Muscle of leg (tissue), 3 donors: ENCODE measurements at regions not wholly inside any gene's neighbourhood (a gene's known extent, or its start where the extent isn't known, plus 50 kb on each side); places are given as distances from the start of the nearest gene placed in this dataset.

ENCODE experiments used
- DNase-seq: peaks from one replicate; pipeline ENCODE4 v3.0.0; 2013
- H3K27ac ChIP-seq: one replicate; pipeline ENCODE4 v1.5.1; 2013; ENCODE audit warnings: mild to moderate bottlenecking, low read length, control low read depth
- H3K27me3 ChIP-seq: one replicate; pipeline ENCODE4 v1.6.1; 2013; ENCODE audit warnings: low read length; ENCODE audit not compliant: control insufficient read depth, insufficient read depth
- H3K36me3 ChIP-seq: one replicate; pipeline ENCODE4 v1.6.1; 2013; ENCODE audit warnings: low read length; ENCODE audit not compliant: control insufficient read depth, insufficient read depth
- H3K4me1 ChIP-seq: one replicate; pipeline ENCODE4 v1.6.1; 2013; ENCODE audit warnings: low read length; ENCODE audit not compliant: control insufficient read depth, insufficient read depth
- H3K4me3 ChIP-seq: one replicate; pipeline ENCODE4 v1.5.1; 2013; ENCODE audit warnings: low read length, control low read depth
- H3K9me3 ChIP-seq: replicated peaks from 2 replicates; pipeline ENCODE4 v1.6.1; 2013; ENCODE audit warnings: low read depth, low read length; ENCODE audit not compliant: control insufficient read depth
- WGBS: methylation state at CpG from one replicate; pipeline ENCODE4 v1.1.5; 2013; ENCODE audit warnings: missing lambda C conversion rate; ENCODE audit not compliant: insufficient coverage; 5-methylcytosine and 5-hydroxymethylcytosine counted together

GRCh38 chr2:35356332-35356731 is 999.2 kb upstream of the CRIM1 start:
- Histone ChIP-seq H3K9me3 (peaks cover 9% of the 10 kb centered on the region), H3K27me3 (no peaks in the 10 kb centered on the region), H3K27ac (no peak overlapping the region), H3K36me3 (no peaks in the 10 kb centered on the region), H3K4me3 (no peak overlapping the region), H3K4me1 (no peaks in the 10 kb centered on the region)
- DNase-seq: no peak
- WGBS: 66% methylated on average over 3 of the region's 4 CpGs

DNA sequence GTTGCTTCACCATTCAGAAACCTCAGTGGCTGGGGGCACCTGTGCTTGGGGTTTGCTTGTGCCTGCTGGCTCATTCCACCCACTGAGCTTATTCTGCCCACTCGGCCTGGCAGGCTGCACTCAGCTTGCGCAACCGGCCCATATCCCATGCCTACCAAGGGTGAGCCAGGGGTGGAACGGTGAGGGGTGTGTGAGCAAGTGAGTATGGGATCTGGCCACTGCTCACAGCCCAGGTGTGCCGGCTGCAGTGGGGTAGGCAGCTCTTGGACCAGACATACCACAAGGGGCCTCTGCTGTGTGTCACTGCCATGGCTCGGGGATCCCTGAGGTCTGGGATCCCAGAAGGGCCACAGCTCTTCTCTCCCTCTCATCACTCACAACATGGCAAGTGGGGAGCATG is 1000.5 kb upstream of the CRIM1 start:
- H3K27me3 ChIP-seq: no peaks in the 10 kb centered on the region
- H3K4me3 ChIP-seq: no peak overlapping the region
- H3K36me3 ChIP-seq: no peaks in the 10 kb centered on the region
- no peaks in the 10 kb centered on the region for H3K4me1 ChIP-seq
- no peak for DNase-seq
- WGBS: no CpG with 5 or more reads among the region's 6 CpGs
- H3K9me3 ChIP-seq: peaks cover 9% of the 10 kb centered on the region
- H3K27ac ChIP-seq: no peak overlapping the region

DNA sequence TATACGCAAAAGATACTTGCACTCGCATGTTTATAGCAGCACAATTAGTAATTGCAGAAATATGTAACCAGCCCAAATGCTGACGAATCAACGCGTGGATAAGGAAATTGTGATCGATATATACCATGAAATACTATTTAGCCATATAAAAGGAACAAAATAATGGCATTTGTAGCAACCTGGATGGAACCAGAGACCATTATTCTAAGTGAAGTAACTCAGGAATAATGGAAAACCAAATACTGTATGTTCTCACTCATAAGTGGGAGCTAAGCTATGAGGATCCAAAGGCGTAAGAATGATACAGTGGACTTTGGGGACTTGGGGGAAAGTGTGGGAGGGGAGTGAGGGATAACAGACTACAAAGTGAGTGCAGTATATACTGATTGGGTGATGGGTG is 1008.0 kb upstream of the CRIM1 start:
- no peaks in the 10 kb centered on the region for H3K36me3 ChIP-seq
- no peak for DNase-seq
- no peaks in the 10 kb centered on the region for H3K27me3 ChIP-seq
- H3K4me1 ChIP-seq: no peaks in the 10 kb centered on the region
- H3K4me3 ChIP-seq: no peak overlapping the region
- 100% methylated on average over 1 of the region's 7 CpGs for WGBS
- no peak overlapping the region for H3K27ac ChIP-seq
- peaks cover 15% of the 10 kb centered on the region for H3K9me3 ChIP-seq

GRCh38 chr2:35343135-35343534 is 1012.4 kb upstream of the CRIM1 start:
- Histone ChIP-seq H3K9me3 (peaks cover 23% of the 10 kb centered on the region), H3K4me3 (no peak overlapping the region), H3K4me1 (no peaks in the 10 kb centered on the region), H3K27ac (no peak overlapping the region), H3K27me3 (no peaks in the 10 kb centered on the region), H3K36me3 (no peaks in the 10 kb centered on the region)
- DNase-seq: no peak
- 80% methylated on average over 1 of the region's 4 CpGs for WGBS

DNA sequence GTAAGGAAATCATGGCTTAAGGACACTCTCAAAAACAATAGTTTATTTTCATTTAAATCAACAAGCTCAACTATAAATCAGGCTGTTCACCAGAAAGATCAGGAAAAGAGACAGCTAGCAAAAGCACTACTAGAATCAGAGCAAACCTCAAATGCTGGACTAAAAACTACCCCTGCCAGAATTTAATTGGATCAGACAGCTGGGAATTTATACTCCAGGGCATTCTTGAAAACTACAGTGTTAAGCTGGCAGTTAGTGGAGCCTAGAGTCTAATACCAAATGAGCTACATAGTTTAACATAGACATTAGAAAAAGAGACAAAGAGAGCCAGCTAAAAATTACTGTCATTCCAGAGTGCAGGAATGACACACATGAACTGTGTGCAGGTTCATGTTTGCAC is 1016.4 kb upstream of the CRIM1 start:
- peaks cover 21% of the 10 kb centered on the region for H3K9me3 ChIP-seq
- H3K4me1 ChIP-seq: no peaks in the 10 kb centered on the region
- no peak overlapping the region for H3K4me3 ChIP-seq
- no peaks in the 10 kb centered on the region for H3K36me3 ChIP-seq
- DNase-seq: no peak
- no peaks in the 10 kb centered on the region for H3K27me3 ChIP-seq
- no peak overlapping the region for H3K27ac ChIP-seq

DNA sequence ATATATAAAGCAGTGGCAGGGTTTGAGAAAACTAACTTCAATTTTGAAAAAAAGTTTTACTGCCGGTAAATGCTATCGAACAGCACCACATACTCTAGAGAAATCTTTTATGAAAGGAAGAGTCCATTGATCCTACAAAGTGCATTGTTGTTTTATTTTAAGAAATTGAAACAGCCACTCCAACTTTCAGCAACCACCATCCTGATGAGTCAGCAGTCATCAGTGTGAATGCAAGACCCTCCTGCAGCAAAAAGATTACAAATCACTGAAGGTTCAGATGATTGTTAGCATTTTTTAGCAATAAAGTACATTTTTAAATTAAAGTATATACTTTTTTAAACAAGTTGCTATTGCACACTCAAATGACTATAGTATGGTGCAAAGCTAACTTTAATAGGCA is 1017.7 kb upstream of the CRIM1 start:
- WGBS: no CpG with 5 or more reads among the region's 2 CpGs
- DNase-seq: no peak
- Histone ChIP-seq H3K4me3 (no peak overlapping the region), H3K4me1 (no peaks in the 10 kb centered on the region), H3K27ac (no peak overlapping the region), H3K9me3 (peaks cover 11% of the 10 kb centered on the region), H3K36me3 (no peaks in the 10 kb centered on the region), H3K27me3 (no peaks in the 10 kb centered on the region)

GRCh38 chr2:35314049-35314448 is 1041.5 kb upstream of the CRIM1 start:
- H3K27ac ChIP-seq: no peak overlapping the region
- H3K9me3 ChIP-seq: no peaks in the 10 kb centered on the region
- no peaks in the 10 kb centered on the region for H3K4me1 ChIP-seq
- no peak for DNase-seq
- H3K36me3 ChIP-seq: no peaks in the 10 kb centered on the region
- WGBS: no CpG with 5 or more reads among the region's 1 CpG
- no peaks in the 10 kb centered on the region for H3K27me3 ChIP-seq
- H3K4me3 ChIP-seq: no peak overlapping the region

- no peaks in the 10 kb centered on the region for H3K4me1 ChIP-seq
- H3K27me3 ChIP-seq: no peaks in the 10 kb centered on the region
- no peaks in the 10 kb centered on the region for H3K36me3 ChIP-seq
- no peak overlapping the region for H3K4me3 ChIP-seq
- no peak for DNase-seq
- no CpG with 5 or more reads among the region's 1 CpG for WGBS
- H3K27ac ChIP-seq: no peak overlapping the region
- no peaks in the 10 kb centered on the region for H3K9me3 ChIP-seq
Observed at GRCh38 chr2:35301369-35301768, 1054.2 kb upstream of the CRIM1 start.

- H3K9me3 ChIP-seq: no peaks in the 10 kb centered on the region
- DNase-seq: peak; percentile 86
- 28% methylated on average over 3 of the region's 4 CpGs for WGBS
- H3K27me3 ChIP-seq: no peaks in the 10 kb centered on the region
- no peak overlapping the region for H3K4me3 ChIP-seq
- H3K36me3 ChIP-seq: no peaks in the 10 kb centered on the region
- no peaks in the 10 kb centered on the region for H3K4me1 ChIP-seq
- H3K27ac ChIP-seq: no peak overlapping the region
Observed at GRCh38 chr2:35298493-35298892, 1057.1 kb upstream of the CRIM1 start.

DNA sequence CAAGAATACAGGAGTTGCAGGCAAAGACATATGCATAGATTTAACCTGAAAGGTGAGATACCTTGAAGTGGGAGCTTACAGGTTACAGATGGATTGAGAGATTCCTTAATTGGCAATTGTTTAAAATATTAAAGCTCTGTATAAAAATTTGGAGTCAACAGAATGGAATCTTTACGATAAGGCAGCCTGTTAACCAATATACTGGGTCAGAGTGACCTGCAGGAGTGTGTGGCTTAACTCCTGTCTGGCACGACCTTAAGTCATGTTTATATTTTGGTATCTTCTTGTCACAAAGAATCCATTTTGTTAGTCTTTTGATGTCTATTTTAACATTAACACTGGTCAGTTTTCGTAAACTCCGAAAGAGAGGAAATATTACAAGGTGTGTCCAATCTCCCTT is 1058.2 kb upstream of the CRIM1 start:
- no peak for DNase-seq
- H3K36me3 ChIP-seq: no peaks in the 10 kb centered on the region
- no peaks in the 10 kb centered on the region for H3K27me3 ChIP-seq
- H3K4me1 ChIP-seq: no peaks in the 10 kb centered on the region
- H3K9me3 ChIP-seq: no peaks in the 10 kb centered on the region
- no peak overlapping the region for H3K4me3 ChIP-seq
- WGBS: no CpG with 5 or more reads among the region's 4 CpGs
- no peak overlapping the region for H3K27ac ChIP-seq

DNA sequence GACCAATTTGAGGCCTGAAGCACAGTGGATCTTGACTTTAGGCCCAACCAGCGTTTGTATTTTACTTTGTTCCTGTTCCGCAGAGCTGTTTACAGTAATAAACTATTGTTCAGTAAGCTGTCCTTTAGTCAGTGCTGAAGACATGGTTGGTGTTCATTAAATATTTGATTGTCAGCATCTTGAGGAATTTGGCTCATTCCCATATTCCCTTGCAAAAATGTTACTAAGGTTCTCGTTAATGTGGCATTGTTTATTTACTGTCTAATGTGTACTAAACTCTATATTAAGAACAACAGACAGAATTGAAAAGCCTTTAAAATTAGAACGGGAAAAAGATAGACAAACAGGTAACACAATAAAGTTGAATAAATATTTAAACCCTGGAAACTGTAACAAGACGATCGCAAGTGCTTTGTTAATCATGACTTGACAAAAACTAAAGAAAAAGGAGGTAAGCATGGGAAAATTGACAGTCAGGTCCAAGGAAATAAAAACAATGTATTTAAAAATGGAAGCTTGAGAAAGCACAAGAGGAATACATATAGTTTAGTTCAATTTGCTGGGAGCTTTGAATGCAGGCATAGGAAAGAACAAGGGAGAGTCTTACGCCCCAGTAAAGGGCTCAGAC is 1060.8 kb upstream of the CRIM1 start:
- Histone ChIP-seq H3K27ac (no peak overlapping the region), H3K9me3 (peaks cover 6% of the 10 kb centered on the region), H3K27me3 (no peaks in the 10 kb centered on the region), H3K4me3 (no peak overlapping the region), H3K36me3 (no peaks in the 10 kb centered on the region), H3K4me1 (no peaks in the 10 kb centered on the region)
- no peak for DNase-seq
- 100% methylated on average over 1 of the region's 7 CpGs for WGBS
